PC-3 (cell line): ENCODE measurements at regions not wholly inside any gene's neighbourhood (a gene's known extent, or its start where the extent isn't known, plus 50 kb on each side); places are given as distances from the start of the nearest gene placed in this dataset.

ENCODE experiments used
- ATAC-seq: fragments of 200-7000 bp; cut with Tn5 transposase; 2 replicates; pipeline ENCODE4 v1.9.1; 2020; ENCODE audit warnings: mild to moderate bottlenecking, moderate library complexity
- BruUV-seq: library from RNA; stranded (reverse); fragments of 400-500 nt; replicated peaks from 2 replicates; lab custom pipeline; 2021; lab: Mats Ljungman, UMichigan
- CTCF ChIA-PET: fragments of 300-600 bp; sonication (Branson Sonifier 250); formaldehyde crosslinking; loops from one replicate; lab custom pipeline; 2022; ENCODE audit warnings: antibody characterized with exemption; lab: Charles Lee
- POLR2A ChIA-PET: fragments of 300-600 bp; sonication (Branson Sonifier 250); formaldehyde crosslinking; loops from one replicate; lab custom pipeline; 2022; ENCODE audit warnings: antibody characterized with exemption; ENCODE audit not compliant: unreplicated experiment; lab: Charles Lee
- DNase-seq: peaks from one replicate; pipeline ENCODE4 v3.0.0-alpha.2; 2015
- H2AFZ ChIP-seq: fragments of 300-600 bp; sonication (generic); 2 replicates; pipeline ENCODE4 v1.6.0; 2016; ENCODE audit warnings: antibody characterized with exemption, low read length
- H3F3A ChIP-seq: fragments of 300-600 bp; sonication (generic); one replicate; pipeline ENCODE4 v1.6.0; 2017; ENCODE audit warnings: antibody characterized with exemption, low read length, control low read depth, mild to moderate bottlenecking; ENCODE audit not compliant: unreplicated experiment
- H3K27ac ChIP-seq: fragments of 300-600 bp; sonication (generic); 2 replicates; pipeline ENCODE4 v1.5.1; 2016; ENCODE audit warnings: mild to moderate bottlenecking, low read length
- H3K27me3 ChIP-seq: fragments of 300-600 bp; sonication (generic); 2 replicates; pipeline ENCODE4 v1.6.1; 2016; ENCODE audit warnings: low read length, mixed read lengths
- H3K36me3 ChIP-seq: fragments of 300-600 bp; sonication (generic); 2 replicates; pipeline ENCODE4 v1.6.1; 2016; ENCODE audit warnings: low read depth, mixed run types, low read length, mixed read lengths
- H3K4me1 ChIP-seq: fragments of 300-600 bp; sonication (generic); 2 replicates; pipeline ENCODE4 v1.5.1; 2016; ENCODE audit warnings: low read length; ENCODE audit not compliant: insufficient read depth
- H3K4me2 ChIP-seq: fragments of 300-600 bp; sonication (generic); 2 replicates; pipeline ENCODE4 v1.6.0; 2016; ENCODE audit warnings: low read length
- H3K4me3 ChIP-seq: fragments of 300-600 bp; sonication (generic); 2 replicates; pipeline ENCODE4 v1.5.1; 2016; ENCODE audit warnings: mild to moderate bottlenecking, low read length, mixed read lengths
- H3K79me2 ChIP-seq: fragments of 300-600 bp; sonication (generic); 2 replicates; pipeline ENCODE4 v1.6.1; 2017; ENCODE audit warnings: low read length, mixed read lengths
- H3K9ac ChIP-seq: fragments of 300-600 bp; sonication (generic); 2 replicates; pipeline ENCODE4 v1.6.0; 2016; ENCODE audit warnings: mild to moderate bottlenecking, low read length
- H3K9me2 ChIP-seq: fragments of 300-600 bp; sonication (generic); replicated peaks from 2 replicates; pipeline ENCODE4 v1.6.1; 2016; ENCODE audit warnings: mixed run types, low read length, mixed read lengths
- H3K9me3 ChIP-seq: fragments of 300-600 bp; sonication (generic); 2 replicates; pipeline ENCODE4 v1.6.1; 2016; ENCODE audit warnings: low read length, mixed read lengths
- H4K20me1 ChIP-seq: fragments of 300-600 bp; sonication (generic); 2 replicates; pipeline ENCODE4 v1.6.1; 2016; ENCODE audit warnings: low read length, mixed read lengths
- CTCF ChIP-seq: fragments of 300-600 bp; sonication (generic); conservative IDR thresholded peaks from 2 replicates; pipeline ENCODE4 v1.5.1; 2017; ENCODE audit warnings: antibody characterized with exemption, low read depth, mild to moderate bottlenecking, low read length
- EZH2 ChIP-seq: fragments of 300-600 bp; sonication (generic); IDR thresholded peaks from one replicate; pipeline ENCODE4 v1.6.1; 2017; ENCODE audit warnings: antibody characterized with exemption, mild to moderate bottlenecking, low read length; ENCODE audit not compliant: unreplicated experiment
- EZH2phosphoT487 ChIP-seq: fragments of 300-600 bp; sonication (generic); IDR thresholded peaks from 2 replicates; pipeline ENCODE4 v1.6.1; 2018; ENCODE audit warnings: mild to moderate bottlenecking, antibody characterized with exemption, low read length, borderline replicate concordance
- intact Hi-C: fragments of 100-400 bp; cut with micrococcal nuclease; formaldehyde crosslinking; loops from 2 replicates; pipeline ENCODE4 v1.9.0; 2023

- ChIA-PET CTCF (interaction anchor here (0.6 to 0.7 kb wide), 2 partner anchors 10 to 11 kb away, joined by 3 to 4 read pairs; no protein-coding TSS in a partner anchor), POLR2A (no interaction called here)
- H3K9me2 ChIP-seq, result no peaks in the 10 kb centered on the region
- H3K27ac ChIP-seq, result no peak overlapping the region
- intact Hi-C loops, result no loop called here
- H2AFZ ChIP-seq, result no peak overlapping the region
- DNase-seq (no peak), ATAC-seq (no peak)
- H3K4me3 ChIP-seq, result no peak overlapping the region
- H3K27me3 ChIP-seq, result no peaks in the 10 kb centered on the region
- no peaks in the 10 kb centered on the region for H3K79me2 ChIP-seq
- TF ChIP-seq EZH2 (no peak), CTCF (no peak)
- no peaks in the 10 kb centered on the region for H3K36me3 ChIP-seq
- H3F3A ChIP-seq, result no peaks in the 10 kb centered on the region
- no peaks in the 10 kb centered on the region for H4K20me1 ChIP-seq
- no peaks in the 10 kb centered on the region for H3K9me3 ChIP-seq
- no peak overlapping the region for H3K9ac ChIP-seq
- H3K4me2 ChIP-seq, result no peak overlapping the region
- no peaks in the 10 kb centered on the region for H3K4me1 ChIP-seq
- no TSS peak for BruUV-seq
Observed at GRCh38 chr1:208641579-208642280, 397.5 kb upstream of the PLXNA2 start.

- DNase-seq (no peak), ATAC-seq (no peak)
- H3K79me2 ChIP-seq, result no peaks in the 10 kb centered on the region
- POLR2A ChIA-PET, result interaction anchor here (0.7 kb wide), 1 partner anchor 67 kb away, joined by 3 read pairs; no protein-coding TSS in a partner anchor
- H3K36me3 ChIP-seq, result no peaks in the 10 kb centered on the region
- no peaks in the 10 kb centered on the region for H3K9me3 ChIP-seq
- no peaks in the 10 kb centered on the region for H3K9me2 ChIP-seq
- no peaks in the 10 kb centered on the region for H3K4me1 ChIP-seq
- H3K27ac ChIP-seq, result no peak overlapping the region
- intact Hi-C loops, result no loop called here
- H3K9ac ChIP-seq, result no peak overlapping the region
- TF ChIP-seq CTCF (no peak), EZH2 (no peak), EZH2phosphoT487 (no peak)
- H3K4me3 ChIP-seq, result no peak overlapping the region
- CTCF ChIA-PET, result no interaction called here
- H3K4me2 ChIP-seq, result no peak overlapping the region
- H4K20me1 ChIP-seq, result no peaks in the 10 kb centered on the region
- no TSS peak for BruUV-seq
- no peak overlapping the region for H2AFZ ChIP-seq
- H3K27me3 ChIP-seq, result no peaks in the 10 kb centered on the region
- no peaks in the 10 kb centered on the region for H3F3A ChIP-seq
Observed at GRCh38 chr1:208643005-208643597, 398.9 kb upstream of the PLXNA2 start.
